ENCODE measurements at regions not wholly inside any gene's neighbourhood (a gene's known extent, or its start where the extent isn't known, plus 50 kb on each side); places are given as distances from the start of the nearest gene placed in this dataset.

- DNase-seq (ENCODE audit: low read depth, low spot score) (no peak), FAIRE-seq (no peak)
- Histone ChIP-seq H3K36me3 (ENCODE audit: control insufficient read depth in 2 of 2, extremely low read depth in 1 of 2, insufficient read depth in 2 of 2, low read length in 2 of 2) (no peaks in the 10 kb centered on the region), H3K27ac (ENCODE audit: control insufficient read depth, insufficient read depth, low read length) (no peak overlapping the region), H4K20me1 (ENCODE audit: control insufficient read depth, extremely low read depth, insufficient read depth, low read length) (no peaks in the 10 kb centered on the region), H3K4me2 (ENCODE audit: control insufficient read depth, extremely low read depth, insufficient read depth, low read depth, low read length) (no peak overlapping the region), H3K9ac (ENCODE audit: control insufficient read depth, extremely low read depth, insufficient read depth, low read length) (no peak overlapping the region), H3K4me3 (ENCODE audit: control insufficient read depth in 2 of 3, extremely low read depth in 1 of 3, insufficient read depth in 2 of 3, low read depth in 1 of 3, low read length in 3 of 3) (no peak overlapping the region), H3K27me3 (ENCODE audit: control insufficient read depth, extremely low read depth, insufficient read depth, low read length) (no peaks in the 10 kb centered on the region), H3K79me2 (ENCODE audit: control insufficient read depth, insufficient read depth, low read length) (no peaks in the 10 kb centered on the region), H3K9me1 (ENCODE audit: control insufficient read depth, extremely low read depth, insufficient read depth, low read length) (no peaks in the 10 kb centered on the region), H3K9me3 (ENCODE audit: control insufficient read depth, low read depth, low read length) (no peaks in the 10 kb centered on the region), H3K4me1 (ENCODE audit: control insufficient read depth, extremely low read depth, insufficient read depth, low read length) (no peaks in the 10 kb centered on the region), H2AFZ (ENCODE audit: control insufficient read depth, low read length) (no peak overlapping the region)
- dilution Hi-C loops (cut with MboI; ENCODE audit: extremely low pct_ligation_motif_present, low sequenced_read_pairs): no loop called here
- TF ChIP-seq EZH2 (IDR thresholded peaks at IDR 0.05; ENCODE audit: low read length): no peak
These were observed 70.2 kb downstream of the BMP2 start for GRCh38 chr20:6837730-6838129.

DNA sequence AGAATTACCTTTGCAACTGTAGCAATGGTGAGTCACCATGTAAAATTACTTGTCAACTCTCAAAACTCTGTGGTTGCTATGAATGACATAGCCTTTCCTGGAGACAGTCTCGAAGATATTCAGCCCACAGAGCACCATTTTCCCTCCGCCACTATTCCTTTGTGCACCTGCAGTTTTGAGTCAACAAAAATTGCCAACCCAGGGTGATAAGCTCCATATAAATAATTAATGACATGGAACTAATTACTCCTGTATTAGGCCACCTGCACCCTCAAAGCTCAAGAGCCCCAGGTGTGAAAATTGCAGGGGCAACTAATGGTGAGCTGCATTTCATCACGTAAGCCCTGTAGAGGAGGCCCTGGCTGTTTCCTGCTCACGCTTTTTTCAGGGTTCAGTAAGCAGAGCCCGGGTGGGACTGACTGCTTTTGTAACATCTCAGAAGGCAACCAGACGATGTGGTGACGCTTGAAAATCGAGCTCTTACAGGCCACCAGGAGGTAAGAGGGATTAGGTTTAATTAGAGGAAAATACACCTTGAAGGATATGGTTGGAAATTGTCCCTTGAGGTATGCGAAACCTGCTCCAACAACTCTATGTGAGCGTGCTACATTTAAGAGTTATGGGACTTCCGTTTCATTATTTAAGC is 70.8 kb downstream of the BMP2 start:
- Histone ChIP-seq H3K4me2 (ENCODE audit: control insufficient read depth, extremely low read depth, insufficient read depth, low read depth, low read length) (no peak overlapping the region), H3K79me2 (ENCODE audit: control insufficient read depth, insufficient read depth, low read length) (no peaks in the 10 kb centered on the region), H2AFZ (ENCODE audit: control insufficient read depth, low read length) (no peak overlapping the region), H3K4me1 (ENCODE audit: control insufficient read depth, extremely low read depth, insufficient read depth, low read length) (no peaks in the 10 kb centered on the region), H3K27me3 (ENCODE audit: control insufficient read depth, extremely low read depth, insufficient read depth, low read length) (no peaks in the 10 kb centered on the region), H3K36me3 (ENCODE audit: control insufficient read depth in 2 of 2, extremely low read depth in 1 of 2, insufficient read depth in 2 of 2, low read length in 2 of 2) (no peaks in the 10 kb centered on the region), H3K27ac (ENCODE audit: control insufficient read depth, insufficient read depth, low read length) (no peak overlapping the region), H3K9me3 (ENCODE audit: control insufficient read depth, low read depth, low read length) (no peaks in the 10 kb centered on the region), H4K20me1 (ENCODE audit: control insufficient read depth, extremely low read depth, insufficient read depth, low read length) (no peaks in the 10 kb centered on the region), H3K9me1 (ENCODE audit: control insufficient read depth, extremely low read depth, insufficient read depth, low read length) (no peaks in the 10 kb centered on the region), H3K4me3 (ENCODE audit: control insufficient read depth in 2 of 3, extremely low read depth in 1 of 3, insufficient read depth in 2 of 3, low read depth in 1 of 3, low read length in 3 of 3) (no peak overlapping the region), H3K9ac (ENCODE audit: control insufficient read depth, extremely low read depth, insufficient read depth, low read length) (no peak overlapping the region)
- TF ChIP-seq, protein P1, sequence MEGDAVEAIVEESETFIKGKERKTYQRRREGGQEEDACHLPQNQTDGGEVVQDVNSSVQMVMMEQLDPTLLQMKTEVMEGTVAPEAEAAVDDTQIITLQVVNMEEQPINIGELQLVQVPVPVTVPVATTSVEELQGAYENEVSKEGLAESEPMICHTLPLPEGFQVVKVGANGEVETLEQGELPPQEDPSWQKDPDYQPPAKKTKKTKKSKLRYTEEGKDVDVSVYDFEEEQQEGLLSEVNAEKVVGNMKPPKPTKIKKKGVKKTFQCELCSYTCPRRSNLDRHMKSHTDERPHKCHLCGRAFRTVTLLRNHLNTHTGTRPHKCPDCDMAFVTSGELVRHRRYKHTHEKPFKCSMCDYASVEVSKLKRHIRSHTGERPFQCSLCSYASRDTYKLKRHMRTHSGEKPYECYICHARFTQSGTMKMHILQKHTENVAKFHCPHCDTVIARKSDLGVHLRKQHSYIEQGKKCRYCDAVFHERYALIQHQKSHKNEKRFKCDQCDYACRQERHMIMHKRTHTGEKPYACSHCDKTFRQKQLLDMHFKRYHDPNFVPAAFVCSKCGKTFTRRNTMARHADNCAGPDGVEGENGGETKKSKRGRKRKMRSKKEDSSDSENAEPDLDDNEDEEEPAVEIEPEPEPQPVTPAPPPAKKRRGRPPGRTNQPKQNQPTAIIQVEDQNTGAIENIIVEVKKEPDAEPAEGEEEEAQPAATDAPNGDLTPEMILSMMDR (optimal IDR thresholded peaks at IDR 0.05 in 1 of 3, IDR thresholded peaks at IDR 0.05 in 1 of 3, conservative IDR thresholded peaks at IDR 0.05 in 1 of 3; ENCODE audit: extremely low read depth in 1 of 3, insufficient read depth in 2 of 3, low read length in 3 of 3): no peak
- TF ChIP-seq EZH2 (IDR thresholded peaks at IDR 0.05; ENCODE audit: low read length): no peak
- DNase-seq (ENCODE audit: low read depth, low spot score) (no peak), FAIRE-seq (no peak)
- dilution Hi-C loops (cut with MboI; ENCODE audit: extremely low pct_ligation_motif_present, low sequenced_read_pairs): no loop called here

GRCh38 chr20:6841128-6841527 is 73.6 kb downstream of the BMP2 start:
- Histone ChIP-seq H3K9me3 (ENCODE audit: control insufficient read depth, low read depth, low read length) (no peaks in the 10 kb centered on the region), H3K9me1 (ENCODE audit: control insufficient read depth, extremely low read depth, insufficient read depth, low read length) (no peaks in the 10 kb centered on the region), H3K36me3 (ENCODE audit: control insufficient read depth in 2 of 2, extremely low read depth in 1 of 2, insufficient read depth in 2 of 2, low read length in 2 of 2) (no peaks in the 10 kb centered on the region), H3K4me1 (ENCODE audit: control insufficient read depth, extremely low read depth, insufficient read depth, low read length) (no peaks in the 10 kb centered on the region), H3K79me2 (ENCODE audit: control insufficient read depth, insufficient read depth, low read length) (no peaks in the 10 kb centered on the region), H3K4me2 (ENCODE audit: control insufficient read depth, extremely low read depth, insufficient read depth, low read depth, low read length) (no peak overlapping the region), H3K4me3 (ENCODE audit: control insufficient read depth in 2 of 3, extremely low read depth in 1 of 3, insufficient read depth in 2 of 3, low read depth in 1 of 3, low read length in 3 of 3) (no peak overlapping the region), H3K27ac (ENCODE audit: control insufficient read depth, insufficient read depth, low read length) (no peak overlapping the region), H3K9ac (ENCODE audit: control insufficient read depth, extremely low read depth, insufficient read depth, low read length) (no peak overlapping the region), H2AFZ (ENCODE audit: control insufficient read depth, low read length) (no peak overlapping the region), H3K27me3 (ENCODE audit: control insufficient read depth, extremely low read depth, insufficient read depth, low read length) (no peaks in the 10 kb centered on the region), H4K20me1 (ENCODE audit: control insufficient read depth, extremely low read depth, insufficient read depth, low read length) (no peaks in the 10 kb centered on the region)
- dilution Hi-C loops (cut with MboI; ENCODE audit: extremely low pct_ligation_motif_present, low sequenced_read_pairs): no loop called here
- FAIRE-seq (no peak), DNase-seq (ENCODE audit: low read depth, low spot score) (no peak)
- TF ChIP-seq EZH2 (IDR thresholded peaks at IDR 0.05; ENCODE audit: low read length): no peak
- TF ChIP-seq, protein P1 (optimal IDR thresholded peaks at IDR 0.05 in 1 of 3, IDR thresholded peaks at IDR 0.05 in 1 of 3, conservative IDR thresholded peaks at IDR 0.05 in 1 of 3; ENCODE audit: extremely low read depth in 1 of 3, insufficient read depth in 2 of 3, low read length in 3 of 3): no peak

Measured in keratinocyte (primary cell).